Breast epithelium (tissue), 3 donors: ENCODE measurements at regions not wholly inside any gene's neighbourhood (a gene's known extent, or its start where the extent isn't known, plus 50 kb on each side); places are given as distances from the start of the nearest gene placed in this dataset.

Experiments
- CTCF ChIP-seq, 3 donors: fragments of 450-650 bp; IDR thresholded peaks; one replicate each; pipeline ENCODE4 v1.5.1; 2016 to 2017; ENCODE audit warnings: antibody characterized with exemption in 3 of 3, mild to moderate bottlenecking in 3 of 3, moderate library complexity in 3 of 3
- POLR2A ChIP-seq: fragments of 450-650 bp; IDR thresholded peaks from one replicate; pipeline ENCODE4 v1.6.1; 2016; ENCODE audit warnings: antibody characterized with exemption, mild to moderate bottlenecking, moderate library complexity
- POLR2AphosphoS5 ChIP-seq, 3 donors: sonication (generic); formaldehyde crosslinking; IDR thresholded peaks; one replicate each; pipeline ENCODE4 v1.6.1; 2017; ENCODE audit warnings: antibody characterized with exemption in 3 of 3

- no peak for TF ChIP-seq POLR2AphosphoS5 (IDR thresholded peaks at IDR 0.05)
- no peak for TF ChIP-seq CTCF (IDR thresholded peaks at IDR 0.05)
- no peak for TF ChIP-seq POLR2A
Measured at GRCh38 chr6:165775721-165776120, 112.7 kb upstream of the PDE10A start.
